Ascending aorta (tissue), 2 donors: ENCODE measurements at regions not wholly inside any gene's neighbourhood (a gene's known extent, or its start where the extent isn't known, plus 50 kb on each side); places are given as distances from the start of the nearest gene placed in this dataset.

Experiments
- DNase-seq, 2 donors: peaks; one replicate each; pipeline ENCODE4 v3.0.0-alpha.2; 2019; ENCODE audit warnings: low spot score in 2 of 2
- H3K27ac ChIP-seq, 2 donors: fragments of 200-600 bp; sonication (generic); one replicate each; pipeline ENCODE4 v1.5.1; 2016 to 2017; ENCODE audit warnings: mild to moderate bottlenecking in 1 of 2
- H3K27me3 ChIP-seq: fragments of 200-600 bp; sonication (generic); one replicate; pipeline ENCODE4 v1.5.1; 2017
- H3K36me3 ChIP-seq, 2 donors: fragments of 200-600 bp; sonication (generic); one replicate each; pipeline ENCODE4 v1.5.1; 2016
- H3K4me1 ChIP-seq, 2 donors: fragments of 200-600 bp; sonication (generic); one replicate each; pipeline ENCODE4 v1.5.1; 2016 to 2017; ENCODE audit warnings: mild to moderate bottlenecking in 1 of 2
- H3K4me3 ChIP-seq, 2 donors: fragments of 200-600 bp; sonication (generic); one replicate each; pipeline ENCODE4 v1.5.1; 2016 to 2017; ENCODE audit warnings: mild to moderate bottlenecking in 1 of 2
- H3K9me3 ChIP-seq, 2 donors: fragments of 200-600 bp; sonication (generic); one replicate each; pipeline ENCODE4 v1.5.1; 2016
- intact Hi-C: fragments of 100-400 bp; cut with DNase I; formaldehyde crosslinking; loops from one replicate; pipeline ENCODE4 v1.15.1; 2023
- TF ChIP-seq, protein P1 (sequence below), 3 experiments: fragments of 200-600 bp in 2 of 3; fragments of 450-650 bp in 1 of 3; sonication (generic) in 2 of 3; IDR thresholded peaks; one replicate each; pipeline ENCODE4 v1.5.1; 2016 to 2019; ENCODE audit warnings: antibody characterized with exemption in 3 of 3, mild to moderate bottlenecking in 1 of 3, moderate library complexity in 1 of 3

DNA sequence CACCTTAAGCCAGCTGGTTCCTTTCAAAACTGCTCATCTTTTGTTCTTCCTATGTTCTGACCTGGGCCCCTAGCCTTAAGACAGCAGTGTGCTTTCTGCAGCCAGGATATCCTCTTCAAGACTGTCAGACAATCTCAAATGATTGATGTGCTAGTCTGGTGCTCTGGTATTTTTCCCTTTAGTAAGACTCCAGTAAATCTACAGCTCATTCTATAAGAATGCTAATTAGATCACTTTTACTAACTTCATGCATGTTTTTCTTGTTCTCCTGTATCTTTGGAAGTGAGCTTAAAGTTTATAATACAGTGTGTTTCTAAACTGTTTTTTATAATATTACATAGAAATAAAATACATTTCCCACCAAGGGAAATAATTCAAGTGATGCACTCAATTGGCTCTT, 220.9 kb upstream of the NANOGP8 start:
- TF ChIP-seq, protein P1, sequence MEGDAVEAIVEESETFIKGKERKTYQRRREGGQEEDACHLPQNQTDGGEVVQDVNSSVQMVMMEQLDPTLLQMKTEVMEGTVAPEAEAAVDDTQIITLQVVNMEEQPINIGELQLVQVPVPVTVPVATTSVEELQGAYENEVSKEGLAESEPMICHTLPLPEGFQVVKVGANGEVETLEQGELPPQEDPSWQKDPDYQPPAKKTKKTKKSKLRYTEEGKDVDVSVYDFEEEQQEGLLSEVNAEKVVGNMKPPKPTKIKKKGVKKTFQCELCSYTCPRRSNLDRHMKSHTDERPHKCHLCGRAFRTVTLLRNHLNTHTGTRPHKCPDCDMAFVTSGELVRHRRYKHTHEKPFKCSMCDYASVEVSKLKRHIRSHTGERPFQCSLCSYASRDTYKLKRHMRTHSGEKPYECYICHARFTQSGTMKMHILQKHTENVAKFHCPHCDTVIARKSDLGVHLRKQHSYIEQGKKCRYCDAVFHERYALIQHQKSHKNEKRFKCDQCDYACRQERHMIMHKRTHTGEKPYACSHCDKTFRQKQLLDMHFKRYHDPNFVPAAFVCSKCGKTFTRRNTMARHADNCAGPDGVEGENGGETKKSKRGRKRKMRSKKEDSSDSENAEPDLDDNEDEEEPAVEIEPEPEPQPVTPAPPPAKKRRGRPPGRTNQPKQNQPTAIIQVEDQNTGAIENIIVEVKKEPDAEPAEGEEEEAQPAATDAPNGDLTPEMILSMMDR (IDR thresholded peaks at IDR 0.05), result no peak
- peaks cover 6 to 28% of the 10 kb centered on the region in 2 donors for H3K4me1 ChIP-seq
- H3K36me3 ChIP-seq, result no peaks in the 10 kb centered on the region
- H3K27ac ChIP-seq, result peak overlapping the region; percentile 48 to 80
- intact Hi-C loops, result loop anchor here (2.0 to 10.0 kb wide), 3 partner anchors 209 to 1789 kb away; no protein-coding TSS in a partner anchor
- no peaks in the 10 kb centered on the region for H3K27me3 ChIP-seq
- no peaks in the 10 kb centered on the region for H3K9me3 ChIP-seq
- H3K4me3 ChIP-seq, result no peak overlapping the region
- DNase-seq, result no peak

- Histone ChIP-seq H3K36me3 (no peaks in the 10 kb centered on the region), H3K27me3 (no peaks in the 10 kb centered on the region), H3K9me3 (no peaks in the 10 kb centered on the region), H3K4me3 (no peak overlapping the region), H3K27ac (peak overlapping the region; percentile 48 to 80), H3K4me1 (peaks cover 6 to 23% of the 10 kb centered on the region in 2 donors)
- intact Hi-C loops, result loop anchor here (10.0 kb wide), 2 partner anchors 210 to 1790 kb away; no protein-coding TSS in a partner anchor
- DNase-seq, result no peak
- TF ChIP-seq, protein P1 (IDR thresholded peaks at IDR 0.05), result no peak
Observed at GRCh38 chr15:35305031-35305550, 220.0 kb upstream of the NANOGP8 start.

GRCh38 chr15:35304389-35304788, 219.3 kb upstream of the NANOGP8 start:
- H3K4me3 ChIP-seq, result no peak overlapping the region
- H3K36me3 ChIP-seq, result no peaks in the 10 kb centered on the region
- no peaks in the 10 kb centered on the region for H3K9me3 ChIP-seq
- TF ChIP-seq, protein P1 (IDR thresholded peaks at IDR 0.05), result no peak
- H3K27me3 ChIP-seq, result no peaks in the 10 kb centered on the region
- H3K27ac ChIP-seq, result peak overlapping the region; percentile 14 to 80
- intact Hi-C loops, result loop anchor here (10.0 kb wide), 2 partner anchors 210 to 1790 kb away; no protein-coding TSS in a partner anchor
- no peak for DNase-seq
- peaks cover 6 to 18% of the 10 kb centered on the region in 2 donors for H3K4me1 ChIP-seq

- TF ChIP-seq, protein P1 (IDR thresholded peaks at IDR 0.05), result no peak
- no peak for DNase-seq
- Histone ChIP-seq H3K27ac (no peak overlapping the region), H3K27me3 (no peaks in the 10 kb centered on the region), H3K9me3 (no peaks in the 10 kb centered on the region), H3K36me3 (no peaks in the 10 kb centered on the region), H3K4me1 (peaks cover 6 to 13% of the 10 kb centered on the region in 2 donors), H3K4me3 (no peak overlapping the region)
- intact Hi-C loops, result loop anchor here (10.0 kb wide), 2 partner anchors 212 to 1792 kb away; no protein-coding TSS in a partner anchor
Observed at GRCh38 chr15:35302334-35302733, 217.2 kb upstream of the NANOGP8 start.

DNA sequence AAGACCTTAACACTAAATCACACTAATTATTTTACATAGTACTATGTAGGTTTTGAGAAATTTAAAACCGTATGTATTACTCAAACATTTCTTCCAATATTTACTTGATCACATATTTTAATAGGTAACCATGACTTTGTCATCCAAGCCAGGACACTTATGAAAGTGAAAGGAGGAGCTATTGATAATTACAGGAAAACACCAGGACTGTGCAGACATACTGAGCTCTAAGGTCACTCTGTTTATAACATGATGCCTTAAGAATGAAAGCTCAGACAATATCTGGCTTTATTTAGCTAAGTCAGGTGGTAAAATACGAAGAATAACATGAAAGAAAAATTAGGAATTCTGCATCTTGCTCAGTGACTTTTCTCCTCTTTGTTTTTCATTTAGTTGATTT, 216.0 kb upstream of the NANOGP8 start:
- Histone ChIP-seq H3K36me3 (no peaks in the 10 kb centered on the region), H3K9me3 (no peaks in the 10 kb centered on the region), H3K27me3 (no peaks in the 10 kb centered on the region), H3K27ac (no peak overlapping the region), H3K4me1 (peaks cover 0 to 6% of the 10 kb centered on the region in 2 donors), H3K4me3 (no peak overlapping the region)
- intact Hi-C loops, result loop anchor here (10.0 kb wide), 2 partner anchors 214 to 1794 kb away; no protein-coding TSS in a partner anchor
- no peak for DNase-seq
- TF ChIP-seq, protein P1 (IDR thresholded peaks at IDR 0.05), result no peak
